Endothelial cell of umbilical vein (primary cell): ENCODE measurements at regions not wholly inside any gene's neighbourhood (a gene's known extent, or its start where the extent isn't known, plus 50 kb on each side); places are given as distances from the start of the nearest gene placed in this dataset.

Experiments
- BruUV-seq: library from RNA; stranded (reverse); fragments of 400-500 nt; replicated peaks from 2 replicates; lab custom pipeline; 2021; lab: Mats Ljungman, UMichigan
- CTCF ChIA-PET: fragments of 300-600, 350-600 bp; sonication (Branson Sonifier 250); formaldehyde crosslinking; loops from one replicate; lab custom pipeline; 2021; ENCODE audit warnings: antibody characterized with exemption, inconsistent platforms; lab: Charles Lee
- POLR2A ChIA-PET: fragments of 300-600, 350-600 bp; sonication (Branson Sonifier 250); formaldehyde crosslinking; loops from one replicate; lab custom pipeline; 2021; ENCODE audit warnings: antibody characterized with exemption, inconsistent platforms; lab: Charles Lee
- DNase-seq: peaks from one replicate; pipeline ENCODE4 v3.0.0-alpha.2; 2011; ENCODE audit warnings: low read depth, low spot score
- FAIRE-seq: peaks from 2 replicates; lab custom pipeline; 2011; peaks lifted over from hg19 to GRCh38; lab: Jason Lieb, UNC
- H2AFZ ChIP-seq: 2 replicates; pipeline ENCODE4 v1.6.0; 2012; ENCODE audit warnings: low read depth, low read length, control low read depth, inconsistent platforms
- H3K27ac ChIP-seq: 2 replicates; pipeline ENCODE4 v1.5.1; 2011; ENCODE audit warnings: low read depth, mild to moderate bottlenecking, control low read depth, low read length, moderate library complexity; ENCODE audit not compliant: insufficient read depth
- H3K27me3 ChIP-seq, 2 experiments: 2 replicates each; pipeline versions ENCODE4 v1.6.0 to v1.6.1; 2011; ENCODE audit warnings: low read length in 2 of 2, mixed read lengths in 1 of 2; ENCODE audit not compliant: control insufficient read depth in 2 of 2, insufficient read depth in 2 of 2
- H3K36me3 ChIP-seq, 2 experiments: 2 replicates in 1 of 2; 3 replicates in 1 of 2; pipeline ENCODE4 v1.5.1; 2011; ENCODE audit warnings: low read length in 2 of 2, mild to moderate bottlenecking in 1 of 2, moderate library complexity in 1 of 2; ENCODE audit not compliant: control insufficient read depth in 2 of 2, insufficient read depth in 2 of 2; ENCODE audit errors: extremely low read depth in 1 of 2
- H3K4me1 ChIP-seq: 3 replicates; pipeline ENCODE4 v1.5.1; 2011; ENCODE audit warnings: mild to moderate bottlenecking, low read length; ENCODE audit not compliant: control insufficient read depth, insufficient read depth; ENCODE audit errors: extremely low read depth
- H3K4me2 ChIP-seq: 2 replicates; pipeline ENCODE4 v1.6.1; 2011; ENCODE audit warnings: low read length, control low read depth, mixed read lengths; ENCODE audit not compliant: insufficient read depth
- H3K4me3 ChIP-seq, 3 experiments: fragments of 200-600 bp in 1 of 3; sonication (generic), shearing (Covaris generic) in 1 of 3; replicated peaks in 1 of 3; 2 replicates each; pipeline ENCODE4 v1.5.1; 2011 to 2016; ENCODE audit warnings: control low read depth in 3 of 3, low read length in 3 of 3, mild to moderate bottlenecking in 2 of 3, inconsistent platforms in 1 of 3, low read depth in 1 of 3, moderate library complexity in 1 of 3; ENCODE audit not compliant: insufficient read depth in 1 of 3
- H3K79me2 ChIP-seq: 2 replicates; pipeline ENCODE4 v1.6.0; 2012; ENCODE audit warnings: low read length, inconsistent platforms; ENCODE audit not compliant: control insufficient read depth, insufficient read depth
- H3K9ac ChIP-seq: replicated peaks from 2 replicates; pipeline ENCODE3; 2011; ENCODE audit warnings: low read length, control low read depth; ENCODE audit not compliant: insufficient read depth; ENCODE audit errors: extremely low read depth
- H3K9me1 ChIP-seq: replicated peaks from 3 replicates; pipeline ENCODE4 v1.6.0; 2011; ENCODE audit warnings: mild to moderate bottlenecking, low read length; ENCODE audit not compliant: control insufficient read depth, insufficient read depth; ENCODE audit errors: extremely low read depth
- H3K9me3 ChIP-seq: replicated peaks from 2 replicates; pipeline ENCODE4 v1.5.1; 2012; ENCODE audit warnings: low read length, inconsistent platforms; ENCODE audit not compliant: control insufficient read depth, insufficient read depth
- H4K20me1 ChIP-seq: replicated peaks from 2 replicates; pipeline ENCODE3; 2011; ENCODE audit warnings: mild to moderate bottlenecking, low read length; ENCODE audit not compliant: control insufficient read depth, insufficient read depth; ENCODE audit errors: extremely low read depth
- EZH2 ChIP-seq: IDR thresholded peaks from 2 replicates; pipeline ENCODE4 v1.6.1; 2012; ENCODE audit warnings: borderline replicate concordance, low read depth, mild to moderate bottlenecking, moderate library complexity, low read length, inconsistent platforms; ENCODE audit not compliant: severe bottlenecking
- FOS ChIP-seq: IDR thresholded peaks from 2 replicates; pipeline ENCODE4 v1.6.1; 2011; ENCODE audit warnings: mild to moderate bottlenecking, low read length, moderate library complexity, borderline replicate concordance; ENCODE audit not compliant: insufficient read depth
- GATA2 ChIP-seq: IDR thresholded peaks from 2 replicates; pipeline ENCODE4 v1.7.0; 2011; ENCODE audit warnings: low read depth, mild to moderate bottlenecking, moderate library complexity, mixed read lengths, low read length; ENCODE audit not compliant: insufficient read length, insufficient read depth
- JUN ChIP-seq: IDR thresholded peaks from 2 replicates; pipeline ENCODE4 v1.6.1; 2011; ENCODE audit warnings: borderline replicate concordance, low read depth; ENCODE audit not compliant: insufficient read length, insufficient read depth
- MYC ChIP-seq: IDR thresholded peaks from one replicate; pipeline ENCODE4 v1.6.1; 2011; ENCODE audit warnings: mild to moderate bottlenecking, low read depth, low read length
- POLR2A ChIP-seq: IDR thresholded peaks from 2 replicates; pipeline ENCODE4 v1.6.1; 2012; ENCODE audit warnings: low read depth, mild to moderate bottlenecking, control low read depth, low read length
- POLR2AphosphoS5 ChIP-seq: IDR thresholded peaks from 2 replicates; pipeline ENCODE4 v1.6.1; 2012; ENCODE audit warnings: low read depth, mild to moderate bottlenecking, control low read depth, low read length, moderate library complexity; ENCODE audit not compliant: insufficient read depth
- dilution Hi-C: fragments of 300-500 bp; cut with MboI; formaldehyde crosslinking; loops from one replicate; pipeline ENCODE4 v1.15.0; 2019; ENCODE audit warnings: low sequenced_read_pairs; ENCODE audit not compliant: extremely low pct_ligation_motif_present
- intact Hi-C: fragments of 100-400 bp; cut with micrococcal nuclease; formaldehyde crosslinking; loops from one replicate; pipeline ENCODE4 v1.10.0; 2022
- TF ChIP-seq, protein P1 (sequence below), 2 donors: IDR thresholded peaks; 1 replicate in 1 of 2; 2 replicates in 1 of 2; pipeline ENCODE4 v1.5.1; 2011; ENCODE audit warnings: low read length in 2 of 2, mild to moderate bottlenecking in 2 of 2, moderate library complexity in 2 of 2, control low read depth in 1 of 2, inconsistent platforms in 1 of 2, low read depth in 1 of 2; ENCODE audit not compliant: insufficient read depth in 1 of 2; ENCODE audit errors: extremely low read depth in 1 of 2
- TF ChIP-seq, protein P2 (sequence below): IDR thresholded peaks from 2 replicates; pipeline ENCODE4 v1.6.1; 2011; ENCODE audit not compliant: insufficient read depth, insufficient read length

DNA sequence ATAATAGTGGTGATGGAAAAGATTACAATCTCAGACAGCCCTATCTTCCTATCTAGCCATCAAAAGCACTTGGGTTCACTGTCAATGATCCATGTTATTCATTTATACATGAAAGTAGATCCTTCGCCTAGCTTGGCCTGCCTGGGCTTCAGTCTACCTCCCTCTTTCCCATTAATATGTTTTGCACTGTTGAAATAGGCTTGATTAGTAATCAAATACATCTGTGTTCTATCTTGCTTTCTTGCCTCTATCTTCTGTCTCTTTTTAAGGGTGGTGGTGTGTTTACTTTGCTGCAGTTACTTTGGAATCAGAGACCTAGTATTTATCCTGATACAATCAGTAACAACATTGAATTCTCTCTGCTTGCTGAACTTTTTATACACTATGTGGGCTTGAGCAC is 521.2 kb downstream of the TNS1 start:
- no peak overlapping the region for H3K4me2 ChIP-seq
- intact Hi-C loops, result no loop called here
- FAIRE-seq (no peak), DNase-seq (no peak)
- H3K4me3 ChIP-seq, result no peak overlapping the region
- H4K20me1 ChIP-seq, result no peaks in the 10 kb centered on the region
- H3K9ac ChIP-seq, result no peak overlapping the region
- dilution Hi-C loops, result loop anchor here (25.0 kb wide), 1 partner anchor 319 kb away; no protein-coding TSS in a partner anchor
- H3K4me1 ChIP-seq, result no peaks in the 10 kb centered on the region
- ChIA-PET CTCF (no interaction called here), POLR2A (no interaction called here)
- no TSS peak for BruUV-seq
- no peaks in the 10 kb centered on the region for H3K79me2 ChIP-seq
- no peak overlapping the region for H3K27ac ChIP-seq
- H3K27me3 ChIP-seq, result no peaks in the 10 kb centered on the region
- no peaks in the 10 kb centered on the region for H3K36me3 ChIP-seq
- H3K9me1 ChIP-seq, result no peaks in the 10 kb centered on the region
- H3K9me3 ChIP-seq, result no peaks in the 10 kb centered on the region
- H2AFZ ChIP-seq, result no peak overlapping the region
- TF ChIP-seq POLR2A, result no peak
- no peak for TF ChIP-seq EZH2
- TF ChIP-seq FOS, result no peak
- no peak for TF ChIP-seq POLR2AphosphoS5
- TF ChIP-seq, protein P1, sequence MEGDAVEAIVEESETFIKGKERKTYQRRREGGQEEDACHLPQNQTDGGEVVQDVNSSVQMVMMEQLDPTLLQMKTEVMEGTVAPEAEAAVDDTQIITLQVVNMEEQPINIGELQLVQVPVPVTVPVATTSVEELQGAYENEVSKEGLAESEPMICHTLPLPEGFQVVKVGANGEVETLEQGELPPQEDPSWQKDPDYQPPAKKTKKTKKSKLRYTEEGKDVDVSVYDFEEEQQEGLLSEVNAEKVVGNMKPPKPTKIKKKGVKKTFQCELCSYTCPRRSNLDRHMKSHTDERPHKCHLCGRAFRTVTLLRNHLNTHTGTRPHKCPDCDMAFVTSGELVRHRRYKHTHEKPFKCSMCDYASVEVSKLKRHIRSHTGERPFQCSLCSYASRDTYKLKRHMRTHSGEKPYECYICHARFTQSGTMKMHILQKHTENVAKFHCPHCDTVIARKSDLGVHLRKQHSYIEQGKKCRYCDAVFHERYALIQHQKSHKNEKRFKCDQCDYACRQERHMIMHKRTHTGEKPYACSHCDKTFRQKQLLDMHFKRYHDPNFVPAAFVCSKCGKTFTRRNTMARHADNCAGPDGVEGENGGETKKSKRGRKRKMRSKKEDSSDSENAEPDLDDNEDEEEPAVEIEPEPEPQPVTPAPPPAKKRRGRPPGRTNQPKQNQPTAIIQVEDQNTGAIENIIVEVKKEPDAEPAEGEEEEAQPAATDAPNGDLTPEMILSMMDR (IDR thresholded peaks at IDR 0.05; ENCODE audit: extremely low read depth in 1 of 2, insufficient read depth in 1 of 2, low read depth in 1 of 2, low read length in 2 of 2), result no peak
- TF ChIP-seq MYC, result no peak
- no peak for TF ChIP-seq GATA2
- TF ChIP-seq, protein P2, sequence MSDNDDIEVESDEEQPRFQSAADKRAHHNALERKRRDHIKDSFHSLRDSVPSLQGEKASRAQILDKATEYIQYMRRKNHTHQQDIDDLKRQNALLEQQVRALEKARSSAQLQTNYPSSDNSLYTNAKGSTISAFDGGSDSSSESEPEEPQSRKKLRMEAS, result no peak
- TF ChIP-seq JUN, result no peak
